GM18507 (cell line): ENCODE measurements at regions not wholly inside any gene's neighbourhood (a gene's known extent, or its start where the extent isn't known, plus 50 kb on each side); places are given as distances from the start of the nearest gene placed in this dataset.

ENCODE experiments used
- DNase-seq: peaks from one replicate; pipeline ENCODE4 v3.0.0; 2011; ENCODE audit warnings: low read depth; ENCODE audit not compliant: insufficient read length; ENCODE audit errors: extremely low spot score
- FAIRE-seq: peaks from 2 replicates; lab custom pipeline; 2011; peaks lifted over from hg19 to GRCh38; lab: Jason Lieb, UNC

DNA sequence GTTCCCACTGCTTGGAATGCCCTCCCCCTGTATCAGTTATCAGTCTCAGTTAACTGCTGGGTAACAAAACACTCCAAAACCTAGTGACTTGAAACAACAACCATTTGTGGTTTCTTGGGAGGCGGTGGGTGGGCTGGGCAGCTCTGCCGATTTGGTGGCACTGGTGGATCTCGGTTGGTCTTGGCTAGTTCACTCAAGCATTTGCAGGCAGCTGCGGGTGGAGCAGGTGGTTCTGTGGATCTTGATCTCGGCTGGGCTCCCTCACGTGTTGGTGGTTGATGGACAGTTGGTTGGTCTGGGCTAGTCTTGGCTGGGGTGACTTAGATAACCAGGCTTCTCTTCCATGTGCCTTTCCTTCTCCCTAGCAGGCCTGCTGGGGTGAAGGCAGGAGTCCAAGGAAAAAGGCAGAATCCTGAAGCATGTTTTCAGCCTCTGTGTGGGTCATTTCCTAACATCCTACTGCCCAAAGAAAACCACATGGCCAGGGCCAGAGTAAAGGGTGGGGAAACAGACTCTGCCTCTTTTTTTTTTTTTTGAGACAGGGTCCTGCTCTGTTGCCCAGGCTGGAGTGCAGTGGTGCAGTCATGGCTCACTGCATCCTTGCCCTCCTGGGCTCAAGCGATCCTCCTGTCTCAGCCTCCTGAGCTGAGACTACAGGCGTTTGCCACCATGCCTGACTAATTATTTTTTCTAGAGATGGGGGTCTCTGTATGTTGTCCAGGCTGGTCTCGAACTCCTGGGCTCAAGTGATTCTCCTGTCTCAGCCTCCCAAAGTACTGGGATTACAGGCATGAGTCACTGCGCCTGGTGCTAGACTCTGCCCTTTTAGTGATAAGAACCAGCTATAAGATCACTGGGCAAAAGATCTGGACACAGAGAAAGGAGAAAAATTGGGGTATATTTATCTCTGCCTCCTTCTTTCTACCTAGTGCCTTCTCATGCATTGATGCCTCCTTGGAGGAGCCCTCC, 183.7 kb downstream of the RGS3 start:
- no peak for DNase-seq
- no peak for FAIRE-seq

DNA sequence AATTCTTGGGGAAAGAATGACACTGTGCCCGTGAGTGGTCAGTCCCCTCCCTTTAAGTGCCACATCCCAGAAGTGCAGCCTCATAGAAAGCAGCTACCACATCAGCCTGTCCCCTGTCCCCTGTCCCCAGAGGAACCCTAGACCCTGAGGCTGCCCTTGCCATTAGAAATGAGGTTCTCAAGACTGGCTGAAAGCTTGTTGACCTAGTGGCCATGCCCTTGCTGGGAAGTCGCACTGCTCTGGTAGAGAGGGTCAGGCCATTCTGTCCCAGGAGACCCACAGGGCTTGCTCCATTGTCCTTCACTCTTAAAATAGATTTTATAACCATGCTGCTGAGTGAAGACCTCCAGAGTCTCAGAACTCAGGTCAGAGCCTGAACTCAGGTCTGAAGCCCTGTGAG, 184.5 kb downstream of the RGS3 start:
- no peak for FAIRE-seq
- no peak for DNase-seq

DNA sequence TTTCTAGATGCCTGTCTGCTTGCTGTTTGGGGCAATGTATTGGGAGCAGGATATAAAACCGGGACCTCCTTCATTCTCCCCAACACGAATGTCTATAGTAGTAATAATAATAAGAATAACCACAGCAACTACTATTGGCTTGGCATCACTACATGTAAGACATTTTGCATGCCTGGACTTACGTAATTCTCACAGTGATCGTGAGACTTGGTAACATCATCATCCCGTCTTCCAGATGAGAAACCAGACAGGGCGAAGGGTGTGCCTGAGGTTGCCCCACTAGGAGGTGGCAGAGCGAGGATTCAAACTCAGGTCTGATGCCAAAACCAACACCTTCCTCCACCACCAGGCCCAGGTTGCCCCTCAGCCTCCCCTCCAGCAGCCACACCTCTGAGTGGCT, 185.1 kb downstream of the RGS3 start:
- DNase-seq (no peak), FAIRE-seq (no peak)

DNA sequence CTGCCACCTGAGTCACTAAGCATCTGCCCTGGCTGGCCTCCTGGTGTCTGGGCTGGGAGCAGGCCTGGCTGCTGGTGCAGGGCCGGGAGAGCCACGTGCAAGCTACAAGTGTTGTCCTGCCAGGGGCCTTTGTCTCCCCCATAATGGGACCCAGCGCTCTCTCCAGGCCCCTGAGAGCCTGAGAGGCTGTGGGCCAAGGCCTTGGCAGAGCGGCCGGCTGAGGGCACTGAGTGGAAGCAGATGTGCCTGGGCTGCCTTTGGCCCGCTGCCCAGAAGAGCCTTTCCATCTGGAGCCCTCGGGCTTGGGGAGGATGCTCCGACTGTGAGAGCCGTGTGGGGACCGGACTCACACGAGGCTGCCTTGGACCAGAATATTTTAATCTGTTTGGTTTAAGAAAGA, 185.5 kb downstream of the RGS3 start:
- FAIRE-seq = no peak
- no peak for DNase-seq

DNA sequence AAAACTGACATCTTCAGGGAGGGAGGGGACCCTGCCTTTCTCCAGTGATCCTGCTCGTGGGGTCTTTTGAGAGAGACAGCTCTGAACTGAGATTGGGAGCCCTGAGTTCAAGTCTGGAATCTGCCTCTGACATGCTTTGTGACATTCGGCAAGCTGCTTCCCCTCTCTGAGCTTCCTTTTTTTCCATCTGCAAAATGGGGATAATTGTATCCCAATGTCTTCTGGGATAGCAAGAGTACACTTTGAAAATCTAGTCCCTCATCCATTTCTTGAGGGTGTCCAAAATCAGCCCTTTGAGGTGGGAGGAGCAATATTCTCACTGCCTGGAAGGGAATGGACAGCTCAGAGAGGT, 186.3 kb downstream of the RGS3 start:
- FAIRE-seq = no peak
- no peak for DNase-seq

DNA sequence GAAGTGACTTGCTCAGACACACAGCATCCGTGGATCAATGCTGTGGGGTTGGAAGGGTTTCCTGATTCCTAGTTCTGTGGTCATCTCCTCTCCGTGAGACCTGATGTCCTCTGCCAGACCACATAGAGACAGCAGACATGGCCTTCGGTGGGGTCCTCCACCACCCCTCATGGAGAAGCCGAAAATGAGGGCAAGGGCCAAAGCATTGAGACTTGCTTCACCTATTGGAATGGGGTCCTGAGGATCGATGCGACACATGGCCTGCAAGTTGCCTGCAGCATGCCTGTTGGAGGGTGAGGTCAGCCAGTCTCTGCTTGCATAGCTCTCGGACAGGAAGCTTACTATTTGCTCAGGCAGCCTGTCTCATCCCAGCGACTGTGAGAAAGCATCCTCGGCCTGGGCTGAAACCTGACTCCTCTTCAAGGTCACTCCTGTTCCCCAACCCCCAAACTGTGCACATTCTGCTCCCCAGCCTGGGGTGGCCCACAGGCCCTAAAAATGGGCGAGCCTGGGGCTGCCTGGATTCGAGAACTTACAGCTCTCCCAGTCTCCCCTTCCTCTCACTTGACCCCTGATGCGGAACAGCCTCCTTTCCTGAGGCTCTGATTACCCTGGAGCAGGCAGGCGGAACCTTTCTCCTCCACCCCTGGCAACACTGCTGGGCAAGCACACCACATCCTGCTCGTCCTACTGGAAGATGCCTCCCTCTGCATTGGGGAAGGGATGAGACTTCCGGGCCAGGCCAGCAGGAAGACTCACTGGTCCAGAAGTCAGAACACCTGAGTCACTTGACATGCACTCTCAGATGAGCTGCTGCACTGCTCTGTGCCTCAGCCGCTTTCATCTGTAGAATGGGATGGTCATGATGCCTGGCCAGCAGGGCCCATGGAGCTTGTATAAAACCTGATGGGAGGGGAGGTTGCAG, 186.9 kb downstream of the RGS3 start:
- DNase-seq (no peak), FAIRE-seq (no peak)

DNA sequence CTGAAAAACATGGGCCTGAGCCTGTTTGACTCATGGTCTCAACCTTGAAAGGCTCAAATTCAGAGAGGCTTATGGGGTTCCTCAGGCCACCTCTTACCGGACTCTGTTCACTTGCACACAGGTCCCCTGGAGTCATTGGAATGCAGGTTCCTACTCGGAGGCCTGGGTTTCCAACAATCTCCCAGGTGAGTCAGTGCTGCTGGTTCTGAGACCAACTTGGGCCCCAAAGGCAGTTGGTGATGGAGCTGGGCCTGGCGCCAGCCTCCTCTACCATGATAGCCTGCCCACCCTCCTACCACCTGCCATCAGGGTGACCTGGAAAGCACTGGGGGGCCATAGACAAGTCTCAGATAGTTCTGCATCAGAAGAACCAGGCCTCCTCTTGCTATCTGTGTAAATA, 188.4 kb downstream of the RGS3 start:
- DNase-seq = no peak
- FAIRE-seq = no peak

DNA sequence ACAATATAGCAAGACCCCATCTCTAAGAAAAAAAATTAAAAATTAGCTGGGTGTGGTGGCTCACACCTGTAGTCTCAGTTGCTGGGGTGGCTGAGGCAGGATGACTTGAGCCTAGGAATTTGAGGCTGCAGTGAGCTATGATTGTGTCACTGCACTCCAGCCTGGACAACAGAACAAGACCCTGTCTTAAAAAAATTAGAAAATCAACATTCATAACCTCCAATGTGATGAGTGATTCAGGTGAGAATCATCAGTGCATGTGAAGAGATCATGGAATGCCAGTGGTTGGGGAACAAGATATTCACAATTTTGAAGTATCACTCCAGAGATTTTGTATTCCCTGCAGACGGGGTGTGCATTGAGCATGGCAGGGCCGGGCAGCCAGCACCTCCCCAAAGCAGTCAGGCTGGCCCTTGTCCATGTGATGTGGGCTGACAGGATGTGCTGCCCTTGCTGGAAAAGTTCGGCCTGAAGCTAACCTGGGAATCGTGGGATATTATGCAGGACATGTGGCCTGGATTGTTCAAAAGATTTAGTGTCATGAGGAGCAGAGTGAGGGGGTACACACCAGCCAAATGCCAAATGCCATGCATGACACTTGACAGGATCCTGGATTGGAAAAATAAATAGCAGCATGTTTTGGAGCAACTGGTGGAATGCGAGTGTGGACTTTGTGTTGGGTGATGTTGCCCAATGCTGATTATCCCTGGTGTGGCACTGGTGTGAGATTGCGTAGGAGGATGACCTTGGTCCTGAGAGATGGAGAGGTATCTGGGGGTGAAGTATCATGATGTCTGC, 189.0 kb downstream of the RGS3 start:
- FAIRE-seq (no peak), DNase-seq (no peak)

DNA sequence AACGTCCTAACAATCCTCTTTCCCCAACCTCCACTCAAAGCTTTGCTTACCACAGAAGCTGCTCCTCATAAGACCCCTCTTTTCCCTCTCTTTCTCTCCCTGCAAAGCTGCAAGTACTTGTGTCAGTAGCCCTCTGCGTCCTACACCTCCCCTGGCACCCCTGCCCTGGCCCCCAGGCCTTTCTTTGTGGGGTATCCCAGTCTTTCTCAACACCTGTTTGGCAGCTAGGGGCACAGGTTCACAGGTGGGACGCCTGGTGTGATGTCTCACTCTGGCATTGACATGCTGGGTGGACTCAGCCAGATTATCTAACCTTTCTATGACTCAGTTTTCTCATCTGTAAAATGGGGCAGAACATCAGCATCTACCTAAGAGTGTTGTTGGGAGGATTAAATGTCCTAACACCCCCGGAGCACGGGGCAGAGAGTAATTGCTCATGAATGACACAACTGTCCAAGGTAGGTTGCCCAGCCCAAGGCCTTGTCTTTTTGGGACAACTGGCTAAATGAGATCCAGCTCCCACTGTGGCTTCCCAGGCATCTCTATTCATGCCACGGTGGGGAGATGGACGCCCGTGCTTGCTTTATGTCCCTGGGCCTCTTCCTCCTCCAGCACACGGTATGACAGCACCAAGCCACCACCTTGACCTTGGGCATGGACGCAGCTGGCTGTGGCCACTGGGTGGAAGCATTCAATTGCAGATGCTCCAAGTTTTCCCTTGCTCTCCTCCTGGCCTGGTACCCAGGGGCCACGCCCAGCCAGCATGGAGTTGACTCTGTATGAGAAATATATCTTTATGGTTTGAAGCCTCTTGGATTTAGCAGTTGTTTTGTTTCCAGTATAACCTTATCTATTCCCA, 190.4 kb downstream of the RGS3 start:
- FAIRE-seq = no peak
- no peak for DNase-seq

DNA sequence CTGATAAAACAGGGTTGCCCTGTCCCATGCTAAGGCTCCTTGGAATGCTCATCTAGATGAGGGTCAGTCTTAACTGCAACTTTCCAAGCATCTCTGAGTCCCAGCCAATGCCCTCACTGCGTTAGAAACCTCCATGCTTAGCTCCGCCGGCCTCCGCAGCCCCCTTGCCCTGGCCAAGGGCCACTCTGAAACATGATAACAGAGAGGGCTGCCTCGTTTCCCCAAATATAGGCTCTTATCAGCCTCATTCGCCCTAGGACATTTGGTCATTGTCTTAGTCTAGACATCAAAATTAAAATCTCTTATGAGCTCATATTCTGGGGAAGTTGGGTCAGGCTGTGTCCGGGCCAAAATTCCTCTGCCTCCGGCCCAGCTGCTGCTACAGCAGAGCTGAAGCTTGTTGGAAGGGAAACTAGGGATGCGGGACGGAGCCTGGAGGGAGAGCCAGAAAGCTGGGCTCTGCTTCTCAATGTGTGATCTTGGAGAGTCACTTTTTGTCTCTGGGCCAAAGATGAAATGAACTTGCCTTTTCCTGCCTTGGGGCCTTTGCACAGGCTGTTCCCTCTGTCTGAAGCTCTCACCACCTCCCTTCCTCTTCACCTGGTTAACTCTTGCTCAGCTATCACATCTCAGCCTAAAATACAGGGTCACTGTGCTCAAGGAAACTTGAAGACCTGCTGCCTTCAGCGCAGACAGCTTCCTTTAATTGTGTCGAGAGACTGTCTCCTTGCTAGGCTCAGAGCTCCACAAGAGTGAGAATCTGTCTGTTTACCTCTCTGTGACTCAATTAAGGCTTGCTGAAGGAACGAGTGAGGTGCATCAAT, 191.3 kb downstream of the RGS3 start:
- DNase-seq = no peak
- no peak for FAIRE-seq

DNA sequence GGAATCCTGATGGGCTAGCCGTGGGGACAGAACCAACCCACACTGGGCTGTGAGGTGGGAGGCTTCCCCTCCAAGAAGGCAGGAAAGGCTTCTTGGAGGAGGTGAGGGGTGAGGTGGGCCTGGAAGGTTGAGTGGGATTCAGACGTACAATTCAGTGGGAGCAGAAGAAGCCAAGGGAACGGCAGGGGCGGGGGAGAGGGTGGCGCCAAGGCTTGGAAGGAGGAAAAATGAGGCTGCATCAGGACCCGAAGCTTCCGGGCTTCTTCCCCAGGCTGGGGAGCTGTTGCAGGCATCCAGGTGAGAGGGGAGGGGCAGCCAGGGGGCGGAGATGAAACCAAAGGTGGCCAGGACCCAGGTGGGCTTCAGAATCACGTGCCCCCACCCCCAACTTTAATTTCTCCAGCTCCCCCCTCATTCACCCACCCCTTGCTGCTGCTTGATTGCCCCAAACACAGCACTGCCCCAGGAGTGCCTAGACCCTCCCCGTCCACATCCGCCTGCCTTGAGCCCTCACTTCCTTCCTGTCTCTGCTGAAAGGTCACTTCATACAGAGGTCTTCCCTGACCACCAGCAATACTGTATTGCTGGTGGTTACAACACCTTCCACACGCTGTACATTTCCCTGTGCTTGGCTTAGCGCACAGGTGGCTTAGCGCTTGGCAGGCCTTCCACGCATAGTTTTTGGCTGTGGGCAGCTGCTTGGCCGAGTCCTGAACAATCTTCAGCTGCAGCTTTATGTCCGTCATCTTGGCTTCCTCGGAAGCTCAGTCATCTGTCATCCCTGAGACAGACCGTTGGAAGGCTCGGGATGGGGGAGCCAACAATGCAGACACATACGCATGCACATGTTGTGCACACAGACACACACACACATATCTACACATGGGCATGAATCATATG, 193.5 kb downstream of the RGS3 start:
- DNase-seq (no peak), FAIRE-seq (no peak)

DNA sequence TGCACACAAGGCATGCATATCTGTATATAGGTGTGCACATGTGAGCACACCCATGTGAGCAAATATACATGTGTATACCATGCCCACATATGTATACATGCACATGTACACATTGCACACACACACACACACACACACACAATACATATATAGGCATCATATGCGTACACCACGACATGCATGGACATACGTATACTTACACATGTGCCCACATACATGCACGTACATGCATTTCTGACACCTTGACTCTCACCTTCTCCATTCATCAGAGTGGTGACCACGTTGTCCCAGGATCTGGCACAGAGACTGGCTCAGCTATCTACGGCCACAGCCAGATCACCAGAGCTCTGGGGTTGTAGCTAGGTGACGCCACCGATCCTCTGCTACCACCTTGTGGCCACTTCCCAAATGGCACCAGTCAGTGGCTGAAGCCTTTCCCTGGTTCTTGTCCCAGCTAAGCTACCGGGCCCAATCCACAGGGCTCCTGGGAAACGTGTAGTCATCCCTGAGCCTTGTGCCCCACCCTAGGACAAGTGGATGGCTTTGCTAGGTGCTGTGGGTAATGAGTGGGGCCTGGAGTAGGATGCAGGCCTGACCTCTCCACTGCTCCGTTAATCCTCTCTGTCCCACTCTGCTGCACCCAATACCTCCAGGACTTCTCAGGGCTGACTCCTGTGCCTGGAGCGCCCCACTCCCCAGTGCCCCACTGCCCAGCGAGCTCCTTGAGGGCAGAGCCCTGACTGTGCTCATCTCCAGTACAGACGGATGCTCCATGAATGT, 194.4 kb downstream of the RGS3 start:
- peak; percentile 86 for FAIRE-seq
- DNase-seq = peak; percentile 72

DNA sequence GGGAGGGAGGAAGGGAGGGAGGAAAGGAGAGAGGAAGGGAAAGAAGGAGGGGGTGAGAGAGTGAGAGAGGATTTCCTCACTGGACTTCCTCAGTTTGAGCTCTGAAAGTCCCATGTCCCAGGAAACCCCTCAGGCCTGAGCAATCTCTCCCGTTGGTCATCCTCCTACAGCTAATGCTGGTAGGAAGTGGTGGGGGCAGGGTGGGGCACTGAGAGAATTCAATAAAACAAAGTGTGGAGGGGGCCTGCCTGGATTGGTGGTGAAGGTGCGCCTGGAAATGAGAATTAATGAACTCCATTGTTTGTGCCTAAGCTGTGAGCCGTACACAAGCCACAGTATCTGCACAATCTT, 195.0 kb downstream of the RGS3 start:
- DNase-seq (no peak), FAIRE-seq (no peak)

DNA sequence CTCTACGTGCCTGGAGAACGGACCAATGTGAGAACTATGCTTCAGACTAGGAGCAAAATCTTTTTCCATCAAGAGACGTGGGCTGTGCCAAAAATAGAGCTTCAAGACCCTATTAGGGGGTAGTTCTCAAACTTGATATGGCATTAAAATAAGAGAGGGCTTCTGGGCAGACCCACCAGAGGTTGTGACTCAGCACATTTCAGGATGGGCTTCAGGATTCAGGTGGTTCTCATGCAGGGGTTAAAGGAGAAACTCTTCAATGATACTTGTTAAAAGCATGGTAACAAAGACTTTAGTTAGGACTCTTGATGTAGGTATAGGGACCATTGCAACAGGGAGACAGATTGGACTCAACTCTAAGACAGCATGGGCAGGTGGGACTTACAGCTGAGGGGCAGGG, 195.5 kb downstream of the RGS3 start:
- FAIRE-seq = no peak
- DNase-seq = no peak

DNA sequence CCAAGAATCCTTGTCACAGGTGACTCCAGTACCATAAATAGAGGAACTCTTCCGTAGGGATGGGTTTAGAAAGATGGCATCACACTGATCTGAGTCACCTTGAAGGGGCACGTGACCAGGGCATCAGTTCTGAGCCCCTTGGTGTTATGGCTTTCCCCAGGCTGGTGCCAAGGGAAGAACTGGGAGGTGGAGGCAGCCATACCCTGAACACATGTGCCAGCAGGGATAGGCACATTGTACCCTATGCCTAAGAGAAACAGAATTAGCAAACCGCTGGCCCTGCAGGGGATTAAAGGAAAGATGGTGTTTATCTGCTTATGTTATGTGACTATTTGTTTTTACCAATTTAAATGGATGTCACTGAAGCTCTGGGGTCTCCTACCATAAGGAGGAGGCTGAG, 196.2 kb downstream of the RGS3 start:
- FAIRE-seq = no peak

DNA sequence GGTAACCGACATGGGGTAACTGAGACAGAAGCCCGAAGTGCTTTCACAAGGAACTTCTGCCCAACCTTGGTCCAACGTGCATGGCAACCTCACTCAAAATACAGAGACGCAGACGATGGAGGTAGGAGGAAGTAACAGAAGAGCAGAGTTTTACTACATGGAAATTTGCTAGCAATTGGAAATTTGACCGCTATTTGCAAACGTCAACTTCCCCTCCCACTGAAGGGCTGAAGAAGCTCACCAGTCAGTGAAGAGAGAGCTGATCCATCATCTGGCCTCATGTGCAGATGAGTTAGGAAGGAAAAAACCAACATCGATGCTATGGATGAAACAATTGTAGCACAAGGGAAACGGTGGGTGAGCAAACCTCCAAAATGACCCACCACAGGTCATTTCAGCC, 196.7 kb downstream of the RGS3 start:
- FAIRE-seq (no peak), DNase-seq (no peak)

More for the DNA sequence above, 196.2 kb downstream of the RGS3 start:
- no peak for DNase-seq

DNA sequence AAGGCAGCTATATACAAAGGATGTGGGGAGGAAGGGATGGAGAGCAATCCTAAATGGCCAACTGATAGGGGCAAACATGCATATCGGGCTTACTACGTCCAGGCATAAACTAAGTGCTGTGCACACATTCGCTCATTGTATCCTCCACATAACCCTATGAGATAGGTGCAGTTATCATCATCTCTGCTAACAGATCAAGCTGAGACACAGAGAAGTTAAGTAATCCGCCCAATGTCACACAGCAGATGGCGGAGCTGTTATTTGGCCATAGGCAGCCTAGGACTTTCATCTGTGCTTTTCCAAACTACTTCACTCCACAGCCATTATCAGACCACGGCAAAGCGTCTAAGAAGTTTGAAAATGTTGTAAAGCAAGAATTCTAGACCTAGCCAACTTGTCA, 197.5 kb downstream of the RGS3 start:
- FAIRE-seq (no peak), DNase-seq (no peak)
